Psoas muscle (tissue), 7 donors: ENCODE measurements at regions not wholly inside any gene's neighbourhood (a gene's known extent, or its start where the extent isn't known, plus 50 kb on each side); places are given as distances from the start of the nearest gene placed in this dataset.

Experiments
- ATAC-seq, 4 donors: fragments of 200-7000 bp; cut with Tn5 transposase; one replicate each; pipeline ENCODE4 v1.9.1; 2020; ENCODE audit warnings: moderate library complexity in 3 of 4, mild to moderate bottlenecking in 2 of 4
- DNase-seq, 2 donors: peaks; one replicate each; pipeline ENCODE4 v3.0.0-alpha.2; 2020
- H3K27ac ChIP-seq: fragments of 200-600 bp; one replicate; pipeline ENCODE4 v1.8.0; 2022
- H3K27me3 ChIP-seq, 3 donors: fragments of 200-600 bp in 1 of 3; one replicate each; pipeline versions ENCODE4 v1.6.1 to v1.8.0; 2013 to 2022; ENCODE audit warnings: low read length in 2 of 3, mild to moderate bottlenecking in 2 of 3, moderate library complexity in 1 of 3; ENCODE audit not compliant: insufficient read depth in 3 of 3
- H3K36me3 ChIP-seq, 2 donors: fragments of 200-600 bp in 1 of 2; one replicate each; pipeline versions ENCODE4 v1.6.1 to v1.8.0; 2013 to 2022; ENCODE audit warnings: low read depth in 1 of 2, mild to moderate bottlenecking in 1 of 2, moderate library complexity in 1 of 2; ENCODE audit not compliant: insufficient read depth in 1 of 2
- H3K4me1 ChIP-seq: fragments of 200-600 bp; one replicate; pipeline ENCODE4 v1.8.0; 2022
- H3K4me3 ChIP-seq: fragments of 200-600 bp; one replicate; pipeline ENCODE4 v1.8.0; 2022; ENCODE audit warnings: mild to moderate bottlenecking
- H3K9me3 ChIP-seq: fragments of 200-600 bp; one replicate; pipeline ENCODE4 v1.8.0; 2022
- CTCF ChIP-seq: fragments of 200-600 bp; IDR thresholded peaks from one replicate; pipeline ENCODE4 v1.8.0; 2022; ENCODE audit warnings: antibody characterized with exemption
- WGBS, 3 donors: extraction: QIAGEN DNeasy Blood & Tissue Kit; methylation state at CpG; one replicate each; pipeline versions ENCODE4 v1.1.6 to v1.1.7; 2013; 5-methylcytosine and 5-hydroxymethylcytosine counted together
- intact Hi-C, 2 donors: fragments of 100-400 bp; cut with DNase I; formaldehyde crosslinking; loops; one replicate each; pipeline versions ENCODE4 v1.11.0 to v1.14.2; 2022
- donor health status: healthy with polysubstance abuse.
- donor health status: DM: no; HTN: no; CAD: no; lungs with moderate emphysema.
- donor health status: Bipolar disorder and iron deficiency.
- donor health status: healthy.
- donor health status: DM: yes; HTN: yes; CAD: no.
- donor health status: DM: no; HTN: no; CAD: no.
- donor health status: DM: yes; HTN: yes; CAD: no.

- intact Hi-C loops, result no loop called here
- Histone ChIP-seq H3K4me1 (no peaks in the 10 kb centered on the region), H3K27me3 (peaks cover 0 to 5% (median 0%) of the 10 kb centered on the region in 3 donors), H3K9me3 (no peaks in the 10 kb centered on the region), H3K27ac (no peak overlapping the region), H3K36me3 (no peaks in the 10 kb centered on the region), H3K4me3 (no peak overlapping the region)
- 53 to 89% (median 73%) methylated on average over 1 of the region's 1 CpG for WGBS, 3 donors
- no peak for TF ChIP-seq CTCF
- ATAC-seq, result no peak
- DNase-seq, result no peak
Observed at GRCh38 chrX:137363559-137363958, 202.4 kb upstream of the ZIC3 start.

- Histone ChIP-seq H3K36me3 (no peaks in the 10 kb centered on the region), H3K27me3 (peaks cover 0 to 5% (median 0%) of the 10 kb centered on the region in 3 donors), H3K4me3 (no peak overlapping the region), H3K4me1 (no peaks in the 10 kb centered on the region), H3K9me3 (no peaks in the 10 kb centered on the region), H3K27ac (no peak overlapping the region)
- no peak for TF ChIP-seq CTCF
- intact Hi-C loops, result no loop called here
- ATAC-seq (no peak), DNase-seq (no peak)
- 82 to 90% (median 82%) methylated on average over 5 of the region's 5 CpGs for WGBS, 3 donors
Observed at GRCh38 chrX:137362583-137362982, 203.3 kb upstream of the ZIC3 start.

GRCh38 chrX:137354851-137355250 is 211.1 kb upstream of the ZIC3 start:
- Histone ChIP-seq H3K4me3 (no peak overlapping the region), H3K9me3 (no peaks in the 10 kb centered on the region), H3K27ac (no peak overlapping the region), H3K4me1 (no peaks in the 10 kb centered on the region), H3K36me3 (no peaks in the 10 kb centered on the region), H3K27me3 (no peaks in the 10 kb centered on the region)
- intact Hi-C loops, result no loop called here
- ATAC-seq (no peak), DNase-seq (no peak)
- 56 to 72% (median 68%) methylated on average over 1 of the region's 1 CpG for WGBS, 3 donors
- no peak for TF ChIP-seq CTCF

- H3K4me1 ChIP-seq, result no peaks in the 10 kb centered on the region
- TF ChIP-seq CTCF, result no peak
- H3K27me3 ChIP-seq, result no peaks in the 10 kb centered on the region
- no peak for ATAC-seq
- DNase-seq, result no peak
- H3K27ac ChIP-seq, result no peak overlapping the region
- no peaks in the 10 kb centered on the region for H3K9me3 ChIP-seq
- 39 to 57% (median 56%) methylated on average over 1 of the region's 1 CpG for whole genome bisulfite sequencing, 3 donors
- no peak overlapping the region for H3K4me3 ChIP-seq
- no peaks in the 10 kb centered on the region for H3K36me3 ChIP-seq
- intact Hi-C loops, result no loop called here
Observed at GRCh38 chrX:137353404-137353803, 212.5 kb upstream of the ZIC3 start.

- ATAC-seq (no peak), DNase-seq (no peak)
- intact Hi-C loops, result no loop called here
- Histone ChIP-seq H3K4me3 (no peak overlapping the region), H3K36me3 (no peaks in the 10 kb centered on the region), H3K4me1 (no peaks in the 10 kb centered on the region), H3K9me3 (no peaks in the 10 kb centered on the region), H3K27me3 (no peaks in the 10 kb centered on the region), H3K27ac (no peak overlapping the region)
- TF ChIP-seq CTCF, result no peak
Observed at GRCh38 chrX:137352101-137352660, 213.7 kb upstream of the ZIC3 start.
